ENCODE measurements at regions not wholly inside any gene's neighbourhood (a gene's known extent, or its start where the extent isn't known, plus 50 kb on each side); places are given as distances from the start of the nearest gene placed in this dataset.

- TF ChIP-seq REST (IDR thresholded peaks at IDR 0.05) (no peak), CTCF (IDR thresholded peaks at IDR 0.05) (no peak), MAX (IDR thresholded peaks at IDR 0.05) (no peak), CBX2 (IDR thresholded peaks at IDR 0.05; ENCODE audit: borderline replicate concordance, low read depth) (no peak), USF2 (IDR thresholded peaks at IDR 0.05) (no peak), POLR2A (IDR thresholded peaks at IDR 0.05; ENCODE audit: low read length) (no peak), MAFK (IDR thresholded peaks at IDR 0.05; ENCODE audit: partially characterized antibody) (no peak), MYC (IDR thresholded peaks at IDR 0.05; ENCODE audit: borderline replicate concordance, low read length) (no peak), JUNB (IDR thresholded peaks at IDR 0.05) (no peak), BCL3 (IDR thresholded peaks at IDR 0.05) (no peak)
These were observed 343.1 kb upstream of the FAM241A start for GRCh38 chr4:111802191-111802590.
